ENCODE measurements at regions not wholly inside any gene's neighbourhood (a gene's known extent, or its start where the extent isn't known, plus 50 kb on each side); places are given as distances from the start of the nearest gene placed in this dataset.
"Not testable (repeated sequence)": the region's sequence is repeated elsewhere in the genome, so short reads cannot be mapped to it uniquely, and the experiment has no call there.

GRCh38 chr2:166381-166780 lies 97.5 kb downstream of the SH3YL1 start:
- DNase-seq (ENCODE audit: low spot score in 2 of 2) (no peak), FAIRE-seq (no peak)

- no peak for DNase-seq (ENCODE audit: low spot score in 2 of 2)
- FAIRE-seq: peak; percentile 15
Measured at GRCh38 chr2:165530-165929, 98.3 kb downstream of the SH3YL1 start.

GRCh38 chr2:162473-163382 lies 101.1 kb downstream of the SH3YL1 start:
- FAIRE-seq (no peak), DNase-seq (ENCODE audit: low spot score in 2 of 2) (no peak)

GRCh38 chr2:161729-162128 lies 102.1 kb downstream of the SH3YL1 start:
- DNase-seq (ENCODE audit: low spot score in 2 of 2) (no peak), FAIRE-seq (no peak)

- DNase-seq (ENCODE audit: low spot score in 2 of 2) (no peak), FAIRE-seq (no peak)
Measured at GRCh38 chr2:151553-152334, 105.4 kb upstream of the FAM110C start.

GRCh38 chr2:145407-145806 lies 99.1 kb upstream of the FAM110C start:
- DNase-seq (ENCODE audit: low spot score in 2 of 2) (no peak), FAIRE-seq (no peak)

- DNase-seq (ENCODE audit: low spot score in 2 of 2) (no peak), FAIRE-seq (no peak)
Measured at GRCh38 chr2:141611-142010, 95.3 kb upstream of the FAM110C start.

GRCh38 chr2:136666-137065 lies 90.4 kb upstream of the FAM110C start:
- DNase-seq (ENCODE audit: low spot score in 2 of 2) (no peak), FAIRE-seq (no peak)

GRCh38 chr2:133675-134593 lies 87.6 kb upstream of the FAM110C start:
- FAIRE-seq: no peak
- DNase-seq (ENCODE audit: low spot score in 2 of 2): no peak

GRCh38 chr2:126769-127168 lies 80.5 kb upstream of the FAM110C start:
- FAIRE-seq; DNase-seq (ENCODE audit: low spot score in 2 of 2): not testable (repeated sequence)

- FAIRE-seq: no peak
- peak; percentile 23 to 28 for DNase-seq (ENCODE audit: low spot score in 2 of 2)
Measured at GRCh38 chr2:124241-124880, 78.1 kb upstream of the FAM110C start.

- FAIRE-seq (no peak), DNase-seq (ENCODE audit: low spot score in 2 of 2) (no peak)
Measured at GRCh38 chr2:116953-117352, 70.6 kb upstream of the FAM110C start.

- no peak for DNase-seq (ENCODE audit: low spot score in 2 of 2)
- no peak for FAIRE-seq
Measured at GRCh38 chr2:115303-115702, 69.0 kb upstream of the FAM110C start.

- DNase-seq (ENCODE audit: low spot score in 2 of 2) (no peak), FAIRE-seq (no peak)
Measured at GRCh38 chr2:114616-115015, 68.3 kb upstream of the FAM110C start.

GRCh38 chr2:109998-110397 lies 63.7 kb upstream of the FAM110C start:
- no peak for FAIRE-seq
- DNase-seq (ENCODE audit: low spot score in 2 of 2): no peak

GRCh38 chr2:108920-109809 lies 62.9 kb upstream of the FAM110C start:
- no peak for FAIRE-seq
- no peak for DNase-seq (ENCODE audit: low spot score in 2 of 2)

GRCh38 chr2:101016-101415 lies 54.7 kb upstream of the FAM110C start:
- FAIRE-seq (no peak), DNase-seq (ENCODE audit: low spot score in 2 of 2) (no peak)
